Liver (tissue), 8 donors: ENCODE measurements at regions not wholly inside any gene's neighbourhood (a gene's known extent, or its start where the extent isn't known, plus 50 kb on each side); places are given as distances from the start of the nearest gene placed in this dataset.

Experiments used
- DNase-seq: peaks from one replicate; pipeline ENCODE4 v3.0.0-alpha.2; 2017; ENCODE audit warnings: low spot score
- H3K27ac ChIP-seq, 2 donors: one replicate each; pipeline ENCODE4 v1.7.0; 2013; ENCODE audit warnings: inconsistent platforms in 2 of 2, low read length in 2 of 2, control low read depth in 1 of 2, low read depth in 1 of 2, mild to moderate bottlenecking in 1 of 2
- H3K27me3 ChIP-seq, 4 donors: one replicate each; pipeline versions ENCODE4 v1.6.1 to v1.7.0; 2013; ENCODE audit warnings: low read length in 3 of 4, inconsistent platforms in 1 of 4, mild to moderate bottlenecking in 1 of 4, moderate library complexity in 1 of 4; ENCODE audit not compliant: control insufficient read depth in 4 of 4, insufficient read depth in 4 of 4
- H3K36me3 ChIP-seq, 4 donors: one replicate each; pipeline versions ENCODE4 v1.6.1 to v1.7.0; 2013; ENCODE audit warnings: low read length in 3 of 4, mild to moderate bottlenecking in 3 of 4, low read depth in 1 of 4, moderate library complexity in 1 of 4; ENCODE audit not compliant: control insufficient read depth in 4 of 4, insufficient read depth in 3 of 4
- H3K4me1 ChIP-seq, 4 donors: one replicate each; pipeline versions ENCODE4 v1.6.1 to v1.7.0; 2013; ENCODE audit warnings: low read length in 3 of 4, mild to moderate bottlenecking in 3 of 4, moderate library complexity in 1 of 4; ENCODE audit not compliant: control insufficient read depth in 4 of 4, insufficient read depth in 4 of 4
- H3K4me3 ChIP-seq, 3 donors: one replicate each; pipeline versions ENCODE4 v1.6.1 to v1.7.0; 2013; ENCODE audit warnings: low read length in 3 of 3, control low read depth in 1 of 3, low read depth in 1 of 3, mild to moderate bottlenecking in 1 of 3
- H3K9ac ChIP-seq, 2 donors: one replicate each; pipeline ENCODE4 v1.7.0; 2013; ENCODE audit warnings: low read length in 2 of 2, mild to moderate bottlenecking in 2 of 2, moderate library complexity in 2 of 2, control low read depth in 1 of 2, low read depth in 1 of 2
- H3K9me3 ChIP-seq, 4 donors: one replicate each; pipeline versions ENCODE4 v1.6.1 to v1.7.0; 2013; ENCODE audit warnings: low read length in 3 of 4; ENCODE audit not compliant: control insufficient read depth in 4 of 4
- CTCF ChIP-seq: fragments of 150-350 bp; IDR thresholded peaks from 2 replicates; pipeline ENCODE4 v1.5.1; 2017; ENCODE audit warnings: improper control_type of control experiment, low read depth, low read length; ENCODE audit not compliant: missing input control
- FOXA2 ChIP-seq: IDR thresholded peaks from 2 replicates; pipeline ENCODE4 v1.6.1; 2016; ENCODE audit warnings: antibody characterized with exemption
- GABPA ChIP-seq, 2 donors: IDR thresholded peaks in 1 of 2; conservative IDR thresholded peaks in 1 of 2; 2 replicates each; pipeline ENCODE4 v1.6.1; 2016; ENCODE audit warnings: antibody characterized with exemption in 2 of 2, mild to moderate bottlenecking in 1 of 2, moderate library complexity in 1 of 2
- HNF4A ChIP-seq, 2 donors: conservative IDR thresholded peaks; 2 replicates each; pipeline ENCODE4 v1.6.1; 2016; ENCODE audit warnings: antibody characterized with exemption in 2 of 2, mild to moderate bottlenecking in 2 of 2
- HNF4G ChIP-seq: IDR thresholded peaks from 2 replicates; pipeline ENCODE4 v1.6.1; 2016; ENCODE audit warnings: antibody characterized with exemption
- JUND ChIP-seq, 2 donors: IDR thresholded peaks; 2 replicates each; pipeline ENCODE4 v1.6.1; 2016; ENCODE audit warnings: antibody characterized with exemption in 2 of 2
- MAX ChIP-seq: IDR thresholded peaks from 2 replicates; pipeline ENCODE4 v1.6.1; 2016; ENCODE audit warnings: antibody characterized with exemption
- RXRA ChIP-seq, 2 donors: IDR thresholded peaks; 2 replicates each; pipeline ENCODE4 v1.6.1; 2017 to 2018; ENCODE audit warnings: antibody characterized with exemption in 2 of 2, mild to moderate bottlenecking in 1 of 2
- SP1 ChIP-seq: IDR thresholded peaks from 2 replicates; pipeline ENCODE4 v1.6.1; 2018; ENCODE audit warnings: antibody characterized with exemption, mild to moderate bottlenecking
- TAF1 ChIP-seq: conservative IDR thresholded peaks from 2 replicates; pipeline ENCODE4 v1.6.1; 2016; ENCODE audit warnings: antibody characterized with exemption, mild to moderate bottlenecking
- WGBS: extraction: QIAGEN DNeasy Blood & Tissue Kit; methylation state at CpG from one replicate; pipeline ENCODE4 v1.1.7; 2013; 5-methylcytosine and 5-hydroxymethylcytosine counted together
- TF ChIP-seq, protein P1 (sequence below): IDR thresholded peaks from 2 replicates; pipeline ENCODE4 v1.6.1; 2016; ENCODE audit warnings: antibody characterized with exemption
- TF ChIP-seq, protein P2 (sequence below): IDR thresholded peaks from 2 replicates; pipeline ENCODE4 v1.6.1; 2016; ENCODE audit warnings: antibody characterized with exemption, mild to moderate bottlenecking
- donor health status: healthy.
- donor health status: healthy.
- donor health status: healthy.
- donor health status: healthy.
- donor health status: healthy.

DNA sequence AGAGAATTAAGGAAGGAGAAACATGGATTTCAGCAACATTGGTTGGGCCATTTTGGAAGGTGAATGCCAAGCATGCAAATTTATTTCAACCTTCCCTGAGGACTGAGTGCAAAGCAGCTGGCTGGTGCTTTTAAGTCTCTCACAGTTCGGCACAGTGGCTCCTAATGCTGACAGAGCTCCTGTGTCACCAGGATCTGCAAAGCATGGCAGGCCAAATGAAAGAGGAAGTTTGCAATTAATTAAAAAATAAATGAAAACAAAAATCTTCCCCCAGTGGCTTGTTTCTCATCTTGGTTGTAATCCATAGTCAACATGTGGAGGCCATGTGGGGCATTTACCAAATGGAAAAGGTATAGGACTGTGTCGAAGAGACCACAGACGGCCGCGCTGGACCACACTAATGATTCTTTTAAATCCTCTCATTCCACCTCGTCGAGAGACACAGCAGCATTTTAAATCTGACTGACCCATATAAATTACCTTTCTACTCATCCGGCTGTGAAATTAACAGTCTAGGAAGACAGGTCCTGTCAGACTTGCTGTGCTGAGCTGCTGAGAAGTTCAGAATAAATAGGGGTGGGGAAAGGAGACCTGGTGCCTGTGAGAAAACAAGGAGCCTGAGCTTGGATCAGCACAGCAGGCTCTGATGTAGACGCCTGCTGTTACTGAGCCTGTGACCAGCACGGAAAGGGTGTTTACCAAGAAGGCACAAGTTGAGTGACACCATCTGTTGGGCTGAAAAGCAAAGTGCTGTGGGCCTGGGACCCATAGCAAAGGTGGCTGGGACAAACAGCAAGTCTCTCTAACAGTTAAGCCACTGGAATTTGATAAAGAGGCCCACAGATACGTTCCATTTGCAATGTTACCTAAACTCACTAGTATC lies 136.0 kb upstream of the COL1A2 start:
- Histone ChIP-seq H3K27me3 (peaks cover 0 to 2% (median 0%) of the 10 kb centered on the region in 4 donors), H3K36me3 (no peaks in the 10 kb centered on the region), H3K4me3 (no peak overlapping the region), H3K9me3 (peaks cover 0 to 3% (median 0%) of the 10 kb centered on the region in 4 donors), H3K27ac (no peak overlapping the region), H3K9ac (no peak overlapping the region), H3K4me1 (no peaks in the 10 kb centered on the region)
- 77% methylated on average over 11 of the region's 11 CpGs for WGBS
- DNase-seq = no peak
- no peak for TF ChIP-seq MAX
- no peak for TF ChIP-seq TAF1
- no peak for TF ChIP-seq HNF4A (conservative IDR thresholded peaks at IDR 0.05)
- TF ChIP-seq, protein P1, sequence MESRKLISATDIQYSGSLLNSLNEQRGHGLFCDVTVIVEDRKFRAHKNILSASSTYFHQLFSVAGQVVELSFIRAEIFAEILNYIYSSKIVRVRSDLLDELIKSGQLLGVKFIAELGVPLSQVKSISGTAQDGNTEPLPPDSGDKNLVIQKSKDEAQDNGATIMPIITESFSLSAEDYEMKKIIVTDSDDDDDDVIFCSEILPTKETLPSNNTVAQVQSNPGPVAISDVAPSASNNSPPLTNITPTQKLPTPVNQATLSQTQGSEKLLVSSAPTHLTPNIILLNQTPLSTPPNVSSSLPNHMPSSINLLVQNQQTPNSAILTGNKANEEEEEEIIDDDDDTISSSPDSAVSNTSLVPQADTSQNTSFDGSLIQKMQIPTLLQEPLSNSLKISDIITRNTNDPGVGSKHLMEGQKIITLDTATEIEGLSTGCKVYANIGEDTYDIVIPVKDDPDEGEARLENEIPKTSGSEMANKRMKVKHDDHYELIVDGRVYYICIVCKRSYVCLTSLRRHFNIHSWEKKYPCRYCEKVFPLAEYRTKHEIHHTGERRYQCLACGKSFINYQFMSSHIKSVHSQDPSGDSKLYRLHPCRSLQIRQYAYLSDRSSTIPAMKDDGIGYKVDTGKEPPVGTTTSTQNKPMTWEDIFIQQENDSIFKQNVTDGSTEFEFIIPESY = no peak
- no peak for TF ChIP-seq FOXA2
- TF ChIP-seq HNF4G = no peak
- TF ChIP-seq CTCF = no peak
- no peak for TF ChIP-seq JUND (IDR thresholded peaks at IDR 0.05)
- TF ChIP-seq, protein P2, sequence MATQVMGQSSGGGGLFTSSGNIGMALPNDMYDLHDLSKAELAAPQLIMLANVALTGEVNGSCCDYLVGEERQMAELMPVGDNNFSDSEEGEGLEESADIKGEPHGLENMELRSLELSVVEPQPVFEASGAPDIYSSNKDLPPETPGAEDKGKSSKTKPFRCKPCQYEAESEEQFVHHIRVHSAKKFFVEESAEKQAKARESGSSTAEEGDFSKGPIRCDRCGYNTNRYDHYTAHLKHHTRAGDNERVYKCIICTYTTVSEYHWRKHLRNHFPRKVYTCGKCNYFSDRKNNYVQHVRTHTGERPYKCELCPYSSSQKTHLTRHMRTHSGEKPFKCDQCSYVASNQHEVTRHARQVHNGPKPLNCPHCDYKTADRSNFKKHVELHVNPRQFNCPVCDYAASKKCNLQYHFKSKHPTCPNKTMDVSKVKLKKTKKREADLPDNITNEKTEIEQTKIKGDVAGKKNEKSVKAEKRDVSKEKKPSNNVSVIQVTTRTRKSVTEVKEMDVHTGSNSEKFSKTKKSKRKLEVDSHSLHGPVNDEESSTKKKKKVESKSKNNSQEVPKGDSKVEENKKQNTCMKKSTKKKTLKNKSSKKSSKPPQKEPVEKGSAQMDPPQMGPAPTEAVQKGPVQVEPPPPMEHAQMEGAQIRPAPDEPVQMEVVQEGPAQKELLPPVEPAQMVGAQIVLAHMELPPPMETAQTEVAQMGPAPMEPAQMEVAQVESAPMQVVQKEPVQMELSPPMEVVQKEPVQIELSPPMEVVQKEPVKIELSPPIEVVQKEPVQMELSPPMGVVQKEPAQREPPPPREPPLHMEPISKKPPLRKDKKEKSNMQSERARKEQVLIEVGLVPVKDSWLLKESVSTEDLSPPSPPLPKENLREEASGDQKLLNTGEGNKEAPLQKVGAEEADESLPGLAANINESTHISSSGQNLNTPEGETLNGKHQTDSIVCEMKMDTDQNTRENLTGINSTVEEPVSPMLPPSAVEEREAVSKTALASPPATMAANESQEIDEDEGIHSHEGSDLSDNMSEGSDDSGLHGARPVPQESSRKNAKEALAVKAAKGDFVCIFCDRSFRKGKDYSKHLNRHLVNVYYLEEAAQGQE = no peak
- no peak for TF ChIP-seq SP1

- Histone ChIP-seq H3K36me3 (no peaks in the 10 kb centered on the region), H3K27me3 (peaks cover 0 to 2% (median 0%) of the 10 kb centered on the region in 4 donors), H3K4me3 (no peak overlapping the region), H3K9ac (no peak overlapping the region), H3K27ac (no peak overlapping the region), H3K9me3 (no peaks in the 10 kb centered on the region), H3K4me1 (no peaks in the 10 kb centered on the region)
- WGBS = 78% methylated on average over 6 of the region's 6 CpGs
- TF ChIP-seq HNF4A (conservative IDR thresholded peaks at IDR 0.05) (no peak), GABPA (IDR thresholded peaks at IDR 0.05 in 1 of 2, conservative IDR thresholded peaks at IDR 0.05 in 1 of 2) (no peak), RXRA (IDR thresholded peaks at IDR 0.05) (no peak)
- no peak for DNase-seq
These were observed 133.6 kb upstream of the COL1A2 start for GRCh38 chr7:94261067-94261466.
